ENCODE measurements at regions not wholly inside any gene's neighbourhood (a gene's known extent, or its start where the extent isn't known, plus 50 kb on each side); places are given as distances from the start of the nearest gene placed in this dataset.

GRCh38 chr4:54852054-54852453 lies 194.3 kb downstream of the KIT start:
- Histone ChIP-seq H2AFZ (ENCODE audit: low read length) (no peak overlapping the region), H3K9ac (ENCODE audit: low read length) (no peak overlapping the region), H3K9me3 (ENCODE audit: low read length) (no peaks in the 10 kb centered on the region), H4K20me1 (ENCODE audit: low read length) (no peaks in the 10 kb centered on the region), H3K9me2 (replicated peaks; ENCODE audit: low read length) (no peaks in the 10 kb centered on the region), H3K27ac (ENCODE audit: low read length) (no peak overlapping the region), H3K4me1 (ENCODE audit: insufficient read depth, low read length) (no peaks in the 10 kb centered on the region), H3K4me2 (ENCODE audit: low read length) (no peak overlapping the region), H3K27me3 (ENCODE audit: low read length) (peaks cover 80% of the 10 kb centered on the region), H3K79me2 (ENCODE audit: low read length) (no peaks in the 10 kb centered on the region), H3K36me3 (ENCODE audit: low read depth, low read length) (no peaks in the 10 kb centered on the region), H3F3A (ENCODE audit: low read length, unreplicated experiment) (no peaks in the 10 kb centered on the region), H3K4me3 (ENCODE audit: low read length) (no peak overlapping the region)
- ATAC-seq, result no peak
- intact Hi-C loops (cut with micrococcal nuclease), result no loop called here
- TF ChIP-seq EZH2 (IDR thresholded peaks at IDR 0.05; ENCODE audit: low read length, unreplicated experiment) (no peak), EZH2phosphoT487 (IDR thresholded peaks at IDR 0.05; ENCODE audit: borderline replicate concordance, low read length) (no peak)
- TF ChIP-seq, protein P1, sequence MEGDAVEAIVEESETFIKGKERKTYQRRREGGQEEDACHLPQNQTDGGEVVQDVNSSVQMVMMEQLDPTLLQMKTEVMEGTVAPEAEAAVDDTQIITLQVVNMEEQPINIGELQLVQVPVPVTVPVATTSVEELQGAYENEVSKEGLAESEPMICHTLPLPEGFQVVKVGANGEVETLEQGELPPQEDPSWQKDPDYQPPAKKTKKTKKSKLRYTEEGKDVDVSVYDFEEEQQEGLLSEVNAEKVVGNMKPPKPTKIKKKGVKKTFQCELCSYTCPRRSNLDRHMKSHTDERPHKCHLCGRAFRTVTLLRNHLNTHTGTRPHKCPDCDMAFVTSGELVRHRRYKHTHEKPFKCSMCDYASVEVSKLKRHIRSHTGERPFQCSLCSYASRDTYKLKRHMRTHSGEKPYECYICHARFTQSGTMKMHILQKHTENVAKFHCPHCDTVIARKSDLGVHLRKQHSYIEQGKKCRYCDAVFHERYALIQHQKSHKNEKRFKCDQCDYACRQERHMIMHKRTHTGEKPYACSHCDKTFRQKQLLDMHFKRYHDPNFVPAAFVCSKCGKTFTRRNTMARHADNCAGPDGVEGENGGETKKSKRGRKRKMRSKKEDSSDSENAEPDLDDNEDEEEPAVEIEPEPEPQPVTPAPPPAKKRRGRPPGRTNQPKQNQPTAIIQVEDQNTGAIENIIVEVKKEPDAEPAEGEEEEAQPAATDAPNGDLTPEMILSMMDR (conservative IDR thresholded peaks at IDR 0.05; ENCODE audit: low read depth, low read length), result no peak
- ChIA-PET POLR2A (ENCODE audit: unreplicated experiment) (no interaction called here), CTCF (no interaction called here)
- DNase-seq, result no peak
- no TSS peak for BruUV-seq (replicated peaks)

- ATAC-seq (no peak), DNase-seq (no peak)
- no peaks in the 10 kb centered on the region for H3K9me3 ChIP-seq (ENCODE audit: low read length)
- H3K9me2 ChIP-seq (replicated peaks; ENCODE audit: low read length), result no peaks in the 10 kb centered on the region
- H3K79me2 ChIP-seq (ENCODE audit: low read length), result no peaks in the 10 kb centered on the region
- H3K4me1 ChIP-seq (ENCODE audit: insufficient read depth, low read length), result no peaks in the 10 kb centered on the region
- no peak overlapping the region for H3K4me2 ChIP-seq (ENCODE audit: low read length)
- H3K36me3 ChIP-seq (ENCODE audit: low read depth, low read length), result no peaks in the 10 kb centered on the region
- intact Hi-C loops (cut with micrococcal nuclease), result no loop called here
- H3K4me3 ChIP-seq (ENCODE audit: low read length), result no peak overlapping the region
- ChIA-PET POLR2A (ENCODE audit: unreplicated experiment) (no interaction called here), CTCF (no interaction called here)
- H2AFZ ChIP-seq (ENCODE audit: low read length), result no peak overlapping the region
- no peak overlapping the region for H3K9ac ChIP-seq (ENCODE audit: low read length)
- H3K27ac ChIP-seq (ENCODE audit: low read length), result no peak overlapping the region
- H4K20me1 ChIP-seq (ENCODE audit: low read length), result no peaks in the 10 kb centered on the region
- TF ChIP-seq EZH2phosphoT487 (IDR thresholded peaks at IDR 0.05; ENCODE audit: borderline replicate concordance, low read length), result no peak
- peaks cover 77% of the 10 kb centered on the region for H3K27me3 ChIP-seq (ENCODE audit: low read length)
- BruUV-seq (replicated peaks), result no TSS peak
- no peaks in the 10 kb centered on the region for H3F3A ChIP-seq (ENCODE audit: low read length, unreplicated experiment)
Observed at GRCh38 chr4:54844911-54845310, 187.2 kb downstream of the KIT start.

- intact Hi-C loops (cut with micrococcal nuclease), result no loop called here
- peaks cover 69% of the 10 kb centered on the region for H3K27me3 ChIP-seq (ENCODE audit: low read length)
- H4K20me1 ChIP-seq (ENCODE audit: low read length), result no peaks in the 10 kb centered on the region
- TF ChIP-seq EZH2 (IDR thresholded peaks at IDR 0.05; ENCODE audit: low read length, unreplicated experiment), result no peak
- TF ChIP-seq EZH2phosphoT487 (IDR thresholded peaks at IDR 0.05; ENCODE audit: borderline replicate concordance, low read length), result no peak
- TF ChIP-seq, protein P1 (conservative IDR thresholded peaks at IDR 0.05; ENCODE audit: low read depth, low read length), result no peak
- no peaks in the 10 kb centered on the region for H3K9me3 ChIP-seq (ENCODE audit: low read length)
- DNase-seq (no peak), ATAC-seq (no peak)
- H3K79me2 ChIP-seq (ENCODE audit: low read length), result no peaks in the 10 kb centered on the region
- H3K36me3 ChIP-seq (ENCODE audit: low read depth, low read length), result no peaks in the 10 kb centered on the region
- no peak overlapping the region for H3K4me3 ChIP-seq (ENCODE audit: low read length)
- H3F3A ChIP-seq (ENCODE audit: low read length, unreplicated experiment), result no peaks in the 10 kb centered on the region
- no peaks in the 10 kb centered on the region for H3K9me2 ChIP-seq (replicated peaks; ENCODE audit: low read length)
- ChIA-PET CTCF (no interaction called here), POLR2A (ENCODE audit: unreplicated experiment) (no interaction called here)
- no peak overlapping the region for H3K9ac ChIP-seq (ENCODE audit: low read length)
- H3K4me1 ChIP-seq (ENCODE audit: insufficient read depth, low read length), result no peaks in the 10 kb centered on the region
- H3K4me2 ChIP-seq (ENCODE audit: low read length), result no peak overlapping the region
- no peak overlapping the region for H3K27ac ChIP-seq (ENCODE audit: low read length)
- no TSS peak for BruUV-seq (replicated peaks)
- no peak overlapping the region for H2AFZ ChIP-seq (ENCODE audit: low read length)
Observed at GRCh38 chr4:54843946-54844345, 186.2 kb downstream of the KIT start.

Data from PC-3 (cell line).